Urothelium cell line (cell line): ENCODE measurements at regions not wholly inside any gene's neighbourhood (a gene's known extent, or its start where the extent isn't known, plus 50 kb on each side); places are given as distances from the start of the nearest gene placed in this dataset.

Experiments used
- DNase-seq: peaks from one replicate; pipeline ENCODE4 v3.0.0; 2011; ENCODE audit warnings: low spot score, mixed read lengths
- FAIRE-seq: peaks from 2 replicates; lab custom pipeline; 2011; peaks lifted over from hg19 to GRCh38; lab: Jason Lieb, UNC

DNA sequence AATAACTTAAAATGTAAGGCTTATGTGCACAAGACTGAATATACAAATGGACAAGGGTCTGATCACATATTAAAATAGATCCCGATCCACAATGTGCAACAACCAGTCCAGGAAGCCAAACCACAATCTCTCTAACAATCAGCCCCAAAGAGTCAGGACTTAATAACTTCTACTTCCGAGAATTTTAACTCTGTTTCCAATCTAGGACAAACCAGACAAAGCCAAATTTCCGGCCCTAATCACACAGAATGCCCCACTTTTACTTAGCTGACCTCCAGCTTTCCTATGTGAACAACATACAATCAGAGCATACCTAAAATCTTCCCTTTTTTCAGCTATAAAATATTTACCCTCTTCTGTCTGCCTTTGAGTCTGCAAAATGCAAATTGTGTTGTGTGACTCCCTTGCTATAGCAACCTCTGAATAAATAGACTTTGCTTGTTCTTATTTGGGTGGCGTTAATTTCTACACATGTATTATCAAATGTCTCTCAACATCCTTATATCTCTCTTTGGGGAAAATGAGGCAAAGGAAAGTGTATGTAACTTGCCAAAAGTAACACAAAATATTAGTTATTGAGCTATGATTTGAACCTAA lies 381.9 kb upstream of the MC4R start:
- FAIRE-seq (no peak), DNase-seq (no peak)

DNA sequence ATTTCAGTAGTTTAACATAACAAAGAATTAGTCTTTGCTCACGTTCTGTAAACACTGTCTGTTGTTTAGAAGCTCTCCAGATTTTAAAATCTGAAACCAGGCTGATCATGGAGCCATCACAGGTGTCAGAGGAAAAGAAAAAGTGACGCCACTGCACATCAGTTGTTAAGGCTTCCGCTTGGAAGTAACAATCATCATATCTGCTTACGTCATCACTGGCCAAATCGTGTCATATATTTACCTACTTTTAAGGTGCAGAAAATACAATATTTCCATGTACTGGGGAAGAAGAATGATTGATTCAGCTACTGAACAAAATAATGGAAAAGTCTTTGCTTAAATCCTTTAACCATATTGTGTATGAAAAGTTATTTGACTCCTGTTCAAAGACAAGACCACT lies 382.6 kb upstream of the MC4R start:
- FAIRE-seq (no peak), DNase-seq (no peak)

DNA sequence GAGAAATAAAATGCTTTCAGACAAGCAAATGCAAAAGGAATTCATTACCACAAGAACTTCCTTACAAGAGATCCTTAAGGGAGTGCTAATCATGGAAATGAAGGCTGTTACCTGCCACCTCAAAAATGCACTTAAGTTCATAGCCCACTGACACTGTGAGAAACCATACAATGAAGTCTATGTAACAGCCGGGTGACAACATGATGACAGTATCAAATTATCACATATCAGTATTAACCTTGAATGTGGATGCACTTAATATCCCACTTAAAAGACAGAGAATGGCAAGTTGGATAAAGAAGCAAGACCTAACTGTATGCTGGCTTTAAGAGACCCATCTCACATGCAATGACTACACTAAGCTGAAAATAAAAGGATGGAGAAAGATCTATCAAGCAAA lies 403.4 kb upstream of the MC4R start:
- FAIRE-seq: no peak

GRCh38 chr18:60784161-60784560 lies 411.6 kb upstream of the MC4R start:
- no peak for FAIRE-seq
- no peak for DNase-seq

More for the DNA sequence above, 403.4 kb upstream of the MC4R start:
- DNase-seq: no peak

DNA sequence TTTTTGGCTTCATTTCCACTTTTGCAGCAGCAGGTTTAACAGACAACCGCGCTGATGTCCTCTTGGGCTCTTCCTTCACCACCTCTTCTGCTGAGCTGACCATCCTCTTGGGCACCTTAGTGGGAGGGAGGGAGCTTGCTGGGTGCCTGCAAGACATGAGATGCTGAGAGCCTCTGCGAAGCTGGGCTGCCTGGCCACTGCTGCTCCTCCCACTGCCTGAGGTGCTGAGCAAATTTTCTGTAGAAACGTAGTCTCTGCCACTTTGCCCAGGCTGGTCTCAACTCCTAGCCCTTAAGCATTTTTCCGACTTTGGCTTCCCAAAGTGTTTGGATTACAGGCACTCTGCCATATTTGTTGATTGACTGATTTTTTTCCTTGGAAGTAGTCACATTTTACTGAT lies 422.2 kb upstream of the MC4R start:
- DNase-seq (no peak), FAIRE-seq (no peak)

GRCh38 chr18:60804415-60804814 lies 431.8 kb upstream of the MC4R start:
- DNase-seq (no peak), FAIRE-seq (no peak)

DNA sequence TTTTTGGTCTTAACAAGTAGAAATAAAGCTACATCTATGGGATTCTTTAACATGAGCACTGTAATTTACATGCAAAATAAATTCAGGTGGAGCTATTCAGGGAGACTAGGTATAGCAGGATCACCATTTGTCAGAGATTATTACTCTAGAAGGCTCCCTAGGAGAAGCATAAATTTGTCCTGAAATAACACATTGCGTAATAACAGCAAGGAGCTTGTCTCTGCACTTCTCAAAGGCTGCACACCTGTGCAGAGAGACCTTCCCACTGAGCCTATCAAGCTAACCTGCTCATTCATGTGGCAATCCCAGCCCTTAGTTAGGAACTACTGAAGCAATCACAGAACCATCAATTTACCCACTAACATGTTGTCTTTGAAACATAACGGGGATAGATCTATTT lies 437.4 kb upstream of the MC4R start:
- no peak for FAIRE-seq
- DNase-seq: no peak

DNA sequence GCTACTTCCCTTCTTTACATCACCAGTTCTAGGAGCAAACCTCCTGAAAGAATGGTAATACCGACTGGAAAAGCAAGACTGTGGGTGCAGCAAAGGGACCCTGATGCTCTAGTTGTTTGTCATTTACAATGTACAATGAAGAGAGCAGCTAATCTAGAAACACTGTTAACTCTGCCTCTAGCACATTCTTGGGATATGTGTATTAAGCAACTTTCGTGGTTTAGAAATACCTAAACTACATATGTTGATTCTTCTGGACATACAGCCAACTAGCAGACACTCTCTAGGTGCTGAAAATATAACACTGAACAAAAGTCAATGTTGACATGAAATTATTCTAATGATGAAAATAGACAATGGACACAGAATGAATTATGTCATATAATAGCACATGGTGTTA lies 440.3 kb upstream of the MC4R start:
- DNase-seq (no peak), FAIRE-seq (no peak)

DNA sequence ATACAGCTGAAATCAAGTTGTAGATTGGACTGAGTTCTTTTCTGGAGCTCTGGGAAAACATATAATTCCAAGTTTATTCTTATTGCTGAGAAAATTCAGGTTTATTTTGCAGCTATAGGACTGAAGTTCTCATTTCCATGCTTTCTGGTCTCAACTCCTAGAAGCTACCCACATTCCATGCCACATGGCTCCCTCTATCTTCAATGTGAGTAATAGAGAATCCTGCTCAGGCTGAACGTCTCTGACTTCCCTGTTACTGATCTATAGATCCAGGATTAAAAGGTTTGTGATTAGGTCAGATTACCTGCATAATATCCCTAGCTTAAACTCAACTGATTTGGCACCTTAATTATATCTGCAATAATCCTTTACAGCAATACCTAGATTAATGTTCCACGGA lies 453.8 kb upstream of the MC4R start:
- FAIRE-seq (no peak), DNase-seq (no peak)

- no peak for FAIRE-seq
- no peak for DNase-seq
Observed at GRCh38 chr18:60831971-60832370, 459.4 kb upstream of the MC4R start.

DNA sequence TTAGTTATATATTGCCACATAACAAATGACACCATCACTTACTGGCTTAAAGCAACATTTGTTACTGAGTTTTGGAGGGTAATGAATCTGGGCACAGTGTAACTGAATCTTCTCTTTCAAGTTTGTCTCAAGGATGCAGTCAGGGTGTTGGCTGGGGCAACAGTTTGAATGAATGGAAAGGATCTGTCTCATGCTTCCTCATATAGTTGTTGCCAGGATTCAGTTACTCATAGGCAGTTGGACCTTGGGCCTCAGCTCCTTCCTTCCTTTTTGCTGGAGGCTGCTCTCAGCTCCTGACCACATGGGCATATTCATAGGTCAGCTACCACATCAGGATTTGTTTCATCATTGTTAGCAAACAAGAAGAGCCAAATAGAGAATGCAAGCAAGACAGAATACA lies 466.1 kb upstream of the MC4R start:
- DNase-seq: no peak
- no peak for FAIRE-seq

GRCh38 chr18:60846396-60846795 lies 473.8 kb upstream of the MC4R start:
- FAIRE-seq (no peak), DNase-seq (no peak)

- no peak for FAIRE-seq
- no peak for DNase-seq
Observed at GRCh38 chr18:60847517-60847916, 474.9 kb upstream of the MC4R start.

DNA sequence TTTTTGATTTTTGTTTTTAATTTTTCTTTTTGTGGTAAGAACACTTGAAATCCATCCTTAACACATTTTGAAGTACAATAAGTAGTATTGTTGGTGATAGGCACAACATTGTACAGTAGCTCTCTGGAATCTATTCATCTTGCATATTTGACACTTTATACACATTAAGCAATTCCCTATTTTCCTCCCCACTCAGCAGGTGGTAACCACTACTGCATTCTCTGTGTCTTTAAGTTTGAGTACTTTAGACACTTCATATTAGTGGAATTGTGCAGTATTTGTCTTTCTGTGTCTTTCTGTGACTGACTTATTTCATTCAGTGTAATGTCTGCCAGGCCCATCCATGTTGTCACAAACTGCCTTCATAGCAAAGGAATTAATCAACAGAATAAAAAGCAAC lies 471.7 kb upstream of the CDH20 start:
- no peak for DNase-seq
- FAIRE-seq: no peak

GRCh38 chr18:60862988-60863387 lies 470.2 kb upstream of the CDH20 start:
- DNase-seq (no peak), FAIRE-seq (no peak)

DNA sequence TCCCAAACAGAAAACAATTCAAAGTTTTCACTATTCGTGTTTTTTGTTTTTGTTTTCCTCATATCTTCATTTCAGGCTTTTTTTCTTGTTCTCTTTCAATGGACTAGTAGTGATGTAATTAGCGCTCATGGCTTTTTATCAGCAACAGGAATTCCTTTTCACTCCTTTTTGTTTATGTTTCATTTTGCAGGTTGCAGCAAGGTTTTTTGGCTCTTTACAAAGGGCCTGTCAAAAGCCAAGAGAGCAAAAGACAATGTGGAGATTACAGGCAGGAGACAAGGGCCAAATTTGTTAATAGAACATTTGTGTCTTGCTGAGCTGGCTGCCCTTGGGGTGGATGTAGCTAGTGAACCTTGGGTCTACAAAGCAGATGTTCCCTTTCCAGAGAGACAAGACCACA lies 467.4 kb upstream of the CDH20 start:
- DNase-seq (no peak), FAIRE-seq (no peak)

GRCh38 chr18:60870261-60871153 lies 462.7 kb upstream of the CDH20 start:
- DNase-seq: no peak

DNA sequence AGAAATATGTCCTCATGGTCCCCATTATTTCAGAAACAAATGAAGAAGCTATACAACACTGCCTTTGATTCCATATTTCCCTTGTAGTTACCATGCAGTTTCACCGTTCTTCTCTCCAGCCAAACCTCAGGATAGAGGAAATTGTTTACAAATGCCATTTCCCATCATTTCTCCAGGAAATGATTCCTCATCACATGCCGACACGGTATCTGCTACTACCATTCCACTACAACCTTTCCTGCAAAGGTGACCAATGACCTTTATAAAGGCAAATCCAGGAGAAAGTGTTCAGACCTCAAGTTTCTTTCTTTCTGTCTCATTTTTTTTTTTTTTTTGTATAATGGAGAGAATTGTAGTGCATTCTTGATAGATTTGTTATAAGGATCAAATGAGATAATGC lies 460.8 kb upstream of the CDH20 start:
- FAIRE-seq: no peak
- no peak for DNase-seq

More at GRCh38 chr18:60870261-60871153, 462.7 kb upstream of the CDH20 start:
- no peak for FAIRE-seq

DNA sequence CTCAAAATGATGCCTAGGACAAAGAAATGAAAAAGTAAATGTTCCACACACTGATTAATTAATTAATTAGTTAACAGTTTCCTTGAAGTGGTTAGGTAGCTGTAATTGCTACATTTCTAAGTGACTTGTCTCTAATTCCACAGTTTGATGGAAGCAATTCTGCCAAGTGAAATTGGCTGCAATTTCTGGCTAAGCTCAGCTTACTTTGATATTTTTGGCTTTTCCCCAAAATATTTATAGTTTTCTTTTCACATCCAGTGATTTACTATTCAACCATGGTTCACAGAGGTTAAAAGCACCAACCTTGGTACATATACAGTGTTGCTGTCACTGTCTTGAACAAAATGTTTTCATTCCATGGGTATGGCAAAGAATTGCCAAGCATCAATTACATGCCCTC lies 459.5 kb upstream of the CDH20 start:
- DNase-seq: no peak
- FAIRE-seq: no peak

DNA sequence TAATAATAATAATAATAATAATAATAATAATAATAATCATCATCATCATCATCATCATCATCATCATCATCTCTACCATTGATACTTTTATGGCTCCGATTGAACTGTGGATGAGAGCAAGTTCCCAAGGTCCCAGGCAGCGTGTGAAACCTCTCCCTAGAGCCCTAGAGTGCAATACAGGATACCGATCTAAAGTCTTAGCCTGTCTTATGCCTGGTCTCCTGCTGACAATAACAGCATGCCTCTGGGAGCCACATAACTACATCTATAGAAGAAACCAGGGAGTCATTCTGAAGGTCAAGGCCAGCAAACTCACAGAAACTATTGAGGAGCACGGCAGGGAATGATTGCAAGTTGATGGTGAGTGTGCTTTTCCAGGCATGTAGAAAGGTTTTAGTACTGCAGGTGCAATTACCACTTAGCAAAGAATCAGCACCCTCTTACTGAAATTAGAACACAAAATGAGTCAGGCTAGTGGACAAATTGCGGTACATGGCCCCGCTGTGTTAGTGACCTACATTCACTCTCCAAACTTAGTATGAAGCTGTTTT lies 457.2 kb upstream of the CDH20 start:
- FAIRE-seq (no peak), DNase-seq (no peak)

DNA sequence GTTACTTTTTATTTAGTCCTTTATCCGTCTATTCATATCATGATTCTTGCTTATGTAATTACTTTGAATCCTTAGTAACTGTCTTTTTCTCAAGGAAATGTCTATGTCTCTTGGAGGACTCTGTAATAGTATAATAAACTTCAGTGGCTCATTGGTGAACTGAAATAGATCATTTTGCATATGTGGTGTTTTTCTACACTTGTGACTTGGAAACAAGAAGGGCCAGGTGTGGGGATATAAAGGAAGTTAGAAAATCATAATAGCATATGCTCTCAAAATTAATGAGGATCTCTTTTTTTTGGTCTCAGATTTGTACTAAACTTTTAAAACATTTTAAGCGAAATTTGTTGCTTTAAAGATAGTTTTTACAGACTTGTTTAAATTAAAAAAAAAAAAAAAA lies 453.0 kb upstream of the CDH20 start:
- DNase-seq: no peak
- no peak for FAIRE-seq

- FAIRE-seq (no peak), DNase-seq (no peak)
Observed at GRCh38 chr18:60883587-60883986, 449.6 kb upstream of the CDH20 start.
